ENCODE measurements at regions not wholly inside any gene's neighbourhood (a gene's known extent, or its start where the extent isn't known, plus 50 kb on each side); places are given as distances from the start of the nearest gene placed in this dataset.

DNA sequence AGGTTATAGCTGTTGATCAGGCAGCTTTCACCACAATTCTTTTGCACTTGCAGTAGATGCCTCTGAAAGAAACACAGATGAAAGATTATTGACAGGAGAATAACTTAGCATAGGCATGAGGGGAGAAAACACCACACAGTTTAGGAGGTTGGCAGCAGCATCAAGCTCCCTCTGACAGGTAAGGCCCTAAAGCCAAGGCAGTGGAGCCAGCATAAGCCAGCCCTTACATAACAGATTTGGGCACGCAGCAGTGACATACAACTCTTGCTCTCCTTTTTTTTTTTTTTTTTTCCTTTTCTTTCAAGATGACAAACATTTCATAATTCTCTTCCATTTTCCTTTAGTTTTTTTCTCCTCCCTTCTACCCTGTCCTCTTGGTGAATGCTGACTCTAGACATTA is 257.6 kb upstream of the ADAMTSL1 start:
- DNase-seq (ENCODE audit: insufficient read length, low spot score) (no peak), FAIRE-seq (no peak)
- TF ChIP-seq, protein P1, sequence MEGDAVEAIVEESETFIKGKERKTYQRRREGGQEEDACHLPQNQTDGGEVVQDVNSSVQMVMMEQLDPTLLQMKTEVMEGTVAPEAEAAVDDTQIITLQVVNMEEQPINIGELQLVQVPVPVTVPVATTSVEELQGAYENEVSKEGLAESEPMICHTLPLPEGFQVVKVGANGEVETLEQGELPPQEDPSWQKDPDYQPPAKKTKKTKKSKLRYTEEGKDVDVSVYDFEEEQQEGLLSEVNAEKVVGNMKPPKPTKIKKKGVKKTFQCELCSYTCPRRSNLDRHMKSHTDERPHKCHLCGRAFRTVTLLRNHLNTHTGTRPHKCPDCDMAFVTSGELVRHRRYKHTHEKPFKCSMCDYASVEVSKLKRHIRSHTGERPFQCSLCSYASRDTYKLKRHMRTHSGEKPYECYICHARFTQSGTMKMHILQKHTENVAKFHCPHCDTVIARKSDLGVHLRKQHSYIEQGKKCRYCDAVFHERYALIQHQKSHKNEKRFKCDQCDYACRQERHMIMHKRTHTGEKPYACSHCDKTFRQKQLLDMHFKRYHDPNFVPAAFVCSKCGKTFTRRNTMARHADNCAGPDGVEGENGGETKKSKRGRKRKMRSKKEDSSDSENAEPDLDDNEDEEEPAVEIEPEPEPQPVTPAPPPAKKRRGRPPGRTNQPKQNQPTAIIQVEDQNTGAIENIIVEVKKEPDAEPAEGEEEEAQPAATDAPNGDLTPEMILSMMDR (IDR thresholded peaks at IDR 0.05; ENCODE audit: insufficient read depth, missing control alignments) = no peak

DNA sequence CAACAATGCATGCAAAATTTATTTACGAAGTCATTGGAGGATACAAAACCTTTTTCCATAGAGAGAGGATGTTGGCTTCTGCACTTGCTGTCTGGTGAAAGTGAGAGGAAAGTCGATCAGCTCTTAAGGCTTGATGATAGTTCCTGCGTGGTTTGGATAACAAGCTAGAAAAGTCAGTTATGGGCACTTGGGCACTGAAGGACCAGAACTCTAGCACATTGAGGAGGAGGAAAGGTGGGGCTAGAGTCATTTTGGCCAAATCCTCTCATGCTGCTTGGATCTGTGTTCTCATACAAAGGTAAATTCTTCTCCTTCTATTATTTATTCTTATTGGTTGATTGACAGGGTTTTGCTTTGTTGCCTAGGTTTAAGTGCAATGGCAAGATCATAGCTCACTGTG is 245.9 kb upstream of the ADAMTSL1 start:
- FAIRE-seq = no peak
- DNase-seq (ENCODE audit: insufficient read length, low spot score) = no peak

DNA sequence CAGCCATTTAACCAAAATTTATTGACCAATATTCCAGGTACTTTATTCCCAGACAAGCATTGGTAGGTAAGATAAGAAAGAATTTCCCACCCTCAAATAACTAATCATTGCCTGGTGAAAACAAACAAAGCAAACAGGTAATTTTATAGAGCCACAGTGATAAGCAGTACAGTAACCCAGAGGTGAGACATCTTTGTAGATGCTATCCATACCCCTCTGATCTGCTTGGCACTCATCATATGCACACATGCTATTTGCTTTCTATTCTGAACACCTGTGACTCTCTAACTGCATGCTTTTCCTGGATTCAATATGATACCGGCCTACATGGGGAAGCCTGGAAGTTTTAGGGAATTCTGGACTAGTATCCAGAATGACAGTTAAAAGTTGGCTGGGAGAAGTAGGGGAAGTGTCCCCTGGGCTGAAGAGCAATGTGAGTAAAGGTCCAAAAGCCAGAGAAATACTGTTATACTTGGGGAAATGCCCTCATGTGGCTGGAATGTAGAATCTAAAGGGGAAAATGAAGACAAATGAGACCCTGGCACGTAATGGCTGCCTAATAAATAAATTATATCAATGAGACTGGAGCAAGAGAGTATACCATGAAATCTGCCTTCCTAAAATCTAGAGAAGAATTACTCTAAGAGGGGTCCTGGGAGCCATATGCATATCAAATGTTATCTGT is 243.8 kb upstream of the ADAMTSL1 start:
- no peak for FAIRE-seq
- no peak for DNase-seq (ENCODE audit: insufficient read length, low spot score)
- TF ChIP-seq, protein P1 (IDR thresholded peaks at IDR 0.05; ENCODE audit: insufficient read depth, missing control alignments) = no peak

More for the DNA sequence above, 245.9 kb upstream of the ADAMTSL1 start:
- TF ChIP-seq, protein P1 (IDR thresholded peaks at IDR 0.05; ENCODE audit: insufficient read depth, missing control alignments) = no peak

DNA sequence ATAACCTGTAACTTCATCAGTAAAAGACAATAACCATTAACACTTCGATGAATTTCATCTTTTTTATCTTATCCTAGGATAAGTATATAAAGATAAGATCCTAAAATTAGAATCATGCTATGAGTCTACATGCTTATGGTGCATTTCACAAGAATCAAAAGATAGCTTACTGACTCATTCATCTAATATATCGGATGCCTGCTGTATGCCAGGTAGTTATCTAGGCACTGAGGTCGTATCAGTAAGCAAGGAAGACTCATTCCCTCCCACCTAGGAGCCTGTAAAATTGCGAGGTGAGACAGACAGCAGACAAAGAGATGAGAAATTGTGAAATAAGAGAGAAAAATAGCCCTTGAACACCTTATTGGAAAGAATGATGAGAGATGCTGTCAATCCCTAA is 240.6 kb upstream of the ADAMTSL1 start:
- no peak for FAIRE-seq

DNA sequence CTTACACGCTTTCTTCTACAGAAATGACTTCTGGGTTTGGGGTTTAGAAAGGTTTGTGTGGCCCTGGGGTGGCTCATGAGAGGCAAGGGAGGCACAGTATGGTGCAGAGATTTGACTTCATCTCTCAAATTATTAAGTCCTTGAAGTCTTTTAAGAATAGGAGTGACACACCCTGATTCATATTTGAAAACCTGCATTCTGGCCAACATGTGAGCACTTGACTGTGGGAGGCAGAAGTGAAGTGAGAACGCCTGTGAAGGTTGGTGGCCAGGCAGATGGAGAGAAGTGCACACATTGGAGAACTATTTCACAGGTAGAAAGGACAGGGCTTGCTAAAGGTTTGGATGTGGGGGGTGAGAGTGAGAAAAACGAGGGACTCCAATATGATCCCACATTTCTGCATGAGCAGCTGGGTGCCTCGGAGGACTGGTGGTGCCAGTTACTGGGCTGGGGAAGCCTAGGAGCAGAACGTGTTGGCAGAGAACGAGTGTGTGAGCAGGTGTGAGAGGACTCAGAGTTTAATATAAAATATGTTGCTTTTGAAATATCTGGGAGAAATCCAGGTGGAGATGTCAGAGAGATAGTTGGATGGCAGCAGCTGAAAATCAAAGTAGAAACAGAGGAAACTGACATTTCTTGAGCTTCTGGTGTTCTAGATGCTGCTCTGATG is 240.0 kb upstream of the ADAMTSL1 start:
- DNase-seq (ENCODE audit: insufficient read length, low spot score) (no peak), FAIRE-seq (no peak)
- TF ChIP-seq, protein P1 (IDR thresholded peaks at IDR 0.05; ENCODE audit: insufficient read depth, missing control alignments) = no peak

More for the DNA sequence above, 240.6 kb upstream of the ADAMTSL1 start:
- no peak for DNase-seq (ENCODE audit: insufficient read length, low spot score)
- TF ChIP-seq, protein P1 (IDR thresholded peaks at IDR 0.05; ENCODE audit: insufficient read depth, missing control alignments) = no peak

DNA sequence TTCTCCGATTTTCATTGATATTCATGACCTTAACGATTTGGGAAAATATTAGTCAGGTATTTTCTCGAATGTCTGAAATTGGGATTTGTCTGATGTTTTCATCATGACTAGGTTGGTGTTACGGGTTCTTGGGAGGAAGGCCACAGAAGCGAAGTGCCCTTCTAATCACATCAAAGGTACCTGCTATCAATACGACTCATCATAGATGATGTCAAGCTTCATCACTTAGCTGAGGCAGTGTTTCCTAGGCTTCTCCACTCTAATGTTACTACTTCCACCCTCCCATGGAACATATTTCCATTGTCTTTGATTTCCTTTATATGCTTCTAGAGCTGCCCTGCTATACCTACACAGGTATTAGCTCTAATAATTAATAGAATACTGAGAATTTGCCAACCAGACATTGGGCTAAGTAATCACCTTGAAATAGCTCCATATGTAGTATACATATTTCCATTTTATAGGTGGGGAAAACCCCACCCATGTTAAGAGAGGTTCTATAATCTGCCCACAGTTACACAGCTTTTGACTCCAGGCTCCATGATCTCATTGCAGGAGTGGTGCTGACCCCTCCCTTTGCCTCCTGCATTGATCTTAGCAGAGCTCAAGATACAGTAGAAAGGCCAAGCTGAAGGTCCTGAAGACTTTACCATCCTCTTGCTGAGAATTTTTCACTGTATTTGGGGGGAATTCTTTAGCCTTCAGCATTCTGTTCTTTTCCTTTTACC is 238.6 kb upstream of the ADAMTSL1 start:
- TF ChIP-seq, protein P1 (IDR thresholded peaks at IDR 0.05; ENCODE audit: insufficient read depth, missing control alignments) = no peak
- FAIRE-seq (no peak), DNase-seq (ENCODE audit: insufficient read length, low spot score) (no peak)

Measured in D721Med (cell line).